ENCODE measurements at regions not wholly inside any gene's neighbourhood (a gene's known extent, or its start where the extent isn't known, plus 50 kb on each side); places are given as distances from the start of the nearest gene placed in this dataset.

DNA sequence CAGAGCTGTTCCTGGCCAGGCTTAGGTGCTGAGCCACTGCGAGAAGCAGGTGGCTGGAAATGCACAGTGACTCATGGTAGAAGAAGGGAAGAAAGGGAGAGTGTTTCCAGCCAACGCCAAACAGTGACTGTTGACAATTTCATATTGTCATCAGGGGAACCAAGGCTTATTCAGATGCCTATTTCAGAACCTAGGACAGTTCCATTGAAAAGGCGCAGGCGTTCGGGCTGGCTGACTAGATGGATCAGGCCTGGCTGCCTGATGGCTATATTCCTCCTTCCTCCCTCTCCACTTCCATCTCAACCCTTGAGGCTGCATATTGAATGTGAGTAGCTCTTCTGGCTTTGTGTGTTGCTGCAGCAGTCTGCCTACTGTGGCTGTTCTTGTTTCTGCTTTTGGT is 73.0 kb upstream of the FRMPD4 start:
- no peak for TF ChIP-seq EZH2 (IDR thresholded peaks at IDR 0.05; ENCODE audit: low read length)
- TF ChIP-seq, protein P1, sequence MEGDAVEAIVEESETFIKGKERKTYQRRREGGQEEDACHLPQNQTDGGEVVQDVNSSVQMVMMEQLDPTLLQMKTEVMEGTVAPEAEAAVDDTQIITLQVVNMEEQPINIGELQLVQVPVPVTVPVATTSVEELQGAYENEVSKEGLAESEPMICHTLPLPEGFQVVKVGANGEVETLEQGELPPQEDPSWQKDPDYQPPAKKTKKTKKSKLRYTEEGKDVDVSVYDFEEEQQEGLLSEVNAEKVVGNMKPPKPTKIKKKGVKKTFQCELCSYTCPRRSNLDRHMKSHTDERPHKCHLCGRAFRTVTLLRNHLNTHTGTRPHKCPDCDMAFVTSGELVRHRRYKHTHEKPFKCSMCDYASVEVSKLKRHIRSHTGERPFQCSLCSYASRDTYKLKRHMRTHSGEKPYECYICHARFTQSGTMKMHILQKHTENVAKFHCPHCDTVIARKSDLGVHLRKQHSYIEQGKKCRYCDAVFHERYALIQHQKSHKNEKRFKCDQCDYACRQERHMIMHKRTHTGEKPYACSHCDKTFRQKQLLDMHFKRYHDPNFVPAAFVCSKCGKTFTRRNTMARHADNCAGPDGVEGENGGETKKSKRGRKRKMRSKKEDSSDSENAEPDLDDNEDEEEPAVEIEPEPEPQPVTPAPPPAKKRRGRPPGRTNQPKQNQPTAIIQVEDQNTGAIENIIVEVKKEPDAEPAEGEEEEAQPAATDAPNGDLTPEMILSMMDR (optimal IDR thresholded peaks at IDR 0.05 in 1 of 3, IDR thresholded peaks at IDR 0.05 in 1 of 3, conservative IDR thresholded peaks at IDR 0.05 in 1 of 3; ENCODE audit: extremely low read depth in 1 of 3, insufficient read depth in 2 of 3, low read length in 3 of 3) = no peak
